CD14-positive monocyte (primary cell): ENCODE measurements at regions not wholly inside any gene's neighbourhood (a gene's known extent, or its start where the extent isn't known, plus 50 kb on each side); places are given as distances from the start of the nearest gene placed in this dataset.

Experiments used
- DNase-seq, 3 donors: peaks; one replicate each; pipeline ENCODE4 v3.0.0-alpha.2; 2011 to 2022
- H2AFZ ChIP-seq: 2 replicates; pipeline ENCODE4 v1.6.0; 2012; ENCODE audit warnings: mild to moderate bottlenecking, low read depth, low read length, inconsistent platforms; ENCODE audit not compliant: insufficient read depth, poor library complexity, severe bottlenecking
- H3K27ac ChIP-seq, 2 donors: 1 replicate in 1 of 2; 2 replicates in 1 of 2; pipeline ENCODE4 v1.5.1; 2012 to 2013; ENCODE audit warnings: low read length in 2 of 2, control low read depth in 1 of 2, inconsistent platforms in 1 of 2, low read depth in 1 of 2, mild to moderate bottlenecking in 1 of 2
- H3K27me3 ChIP-seq, 2 donors: one replicate each; pipeline versions ENCODE4 v1.6.0 to v1.6.1; 2011 to 2013; ENCODE audit warnings: low read length in 2 of 2; ENCODE audit not compliant: control insufficient read depth in 2 of 2, insufficient read depth in 2 of 2
- H3K36me3 ChIP-seq, 2 donors: replicated peaks in 1 of 2; 1 replicate in 1 of 2; 2 replicates in 1 of 2; pipeline versions ENCODE4 v1.5.1 to v1.6.1; 2012 to 2013; ENCODE audit warnings: low read length in 2 of 2, control low read depth in 1 of 2, inconsistent platforms in 1 of 2, mild to moderate bottlenecking in 1 of 2; ENCODE audit not compliant: insufficient read depth in 2 of 2, control insufficient read depth in 1 of 2
- H3K4me1 ChIP-seq, 2 donors: 1 replicate in 1 of 2; 2 replicates in 1 of 2; pipeline versions ENCODE4 v1.5.1 to v1.6.1; 2012 to 2013; ENCODE audit warnings: low read length in 2 of 2, control low read depth in 1 of 2, inconsistent platforms in 1 of 2, mild to moderate bottlenecking in 1 of 2, moderate library complexity in 1 of 2; ENCODE audit not compliant: insufficient read depth in 2 of 2, control insufficient read depth in 1 of 2
- H3K4me2 ChIP-seq: replicated peaks from 2 replicates; pipeline ENCODE3; 2012; ENCODE audit warnings: low read length, moderate library complexity, mild to moderate bottlenecking; ENCODE audit not compliant: poor library complexity, severe bottlenecking; ENCODE audit errors: extremely low read depth
- H3K4me3 ChIP-seq, 3 experiments: fragments of 200-600 bp in 1 of 3; sonication (generic) in 1 of 3; replicated peaks in 1 of 3; 1 replicate in 2 of 3; 2 replicates in 1 of 3; pipeline ENCODE4 v1.5.1; 2011 to 2013; ENCODE audit warnings: low read length in 3 of 3, mild to moderate bottlenecking in 3 of 3, control low read depth in 2 of 3, low read depth in 2 of 3, inconsistent platforms in 1 of 3, moderate library complexity in 1 of 3
- H3K79me2 ChIP-seq: 2 replicates; pipeline ENCODE4 v1.6.0; 2012; ENCODE audit warnings: mild to moderate bottlenecking, control low read depth, inconsistent platforms, low read length, moderate library complexity; ENCODE audit not compliant: insufficient read depth
- H3K9ac ChIP-seq: 2 replicates; pipeline ENCODE4 v1.6.0; 2017; ENCODE audit warnings: low read length, mild to moderate bottlenecking; ENCODE audit not compliant: insufficient read depth, poor library complexity, severe bottlenecking
- H3K9me3 ChIP-seq, 2 donors: replicated peaks in 1 of 2; 1 replicate in 1 of 2; 2 replicates in 1 of 2; pipeline versions ENCODE4 v1.5.1 to v1.6.1; 2012 to 2013; ENCODE audit warnings: low read length in 2 of 2, control low read depth in 1 of 2; ENCODE audit not compliant: control insufficient read depth in 1 of 2, insufficient read depth in 1 of 2
- H4K20me1 ChIP-seq: 2 replicates; pipeline ENCODE4 v1.6.0; 2012; ENCODE audit warnings: mild to moderate bottlenecking, low read length, control low read depth, moderate library complexity; ENCODE audit not compliant: insufficient read depth
- H3K27ac Mint-ChIP-seq, 7 donors: one replicate each; pipeline ENCODE4 v1.8.0; 2020; ENCODE audit warnings: mild to moderate bottlenecking in 7 of 7, mixed read lengths in 7 of 7, moderate library complexity in 6 of 7, inconsistent platforms in 2 of 7
- H3K27me3 Mint-ChIP-seq, 3 donors: one replicate each; pipeline ENCODE4 v1.8.0; 2021 to 2022; ENCODE audit warnings: low read depth in 3 of 3, mild to moderate bottlenecking in 3 of 3, mixed read lengths in 3 of 3, moderate library complexity in 3 of 3, inconsistent platforms in 1 of 3
- H3K36me3 Mint-ChIP-seq, 2 donors: one replicate each; pipeline ENCODE4 v1.8.0; 2020; ENCODE audit warnings: mixed read lengths in 2 of 2, inconsistent platforms in 1 of 2, mild to moderate bottlenecking in 1 of 2
- H3K4me1 Mint-ChIP-seq: one replicate; pipeline ENCODE4 v1.8.0; 2020; ENCODE audit warnings: mild to moderate bottlenecking, mixed read lengths
- H3K4me3 Mint-ChIP-seq, 2 donors: one replicate each; pipeline ENCODE4 v1.8.0; 2020; ENCODE audit warnings: mild to moderate bottlenecking in 2 of 2, mixed read lengths in 2 of 2, moderate library complexity in 1 of 2
- H3K9me3 Mint-ChIP-seq, 7 donors: one replicate each; pipeline ENCODE4 v1.8.0; 2020 to 2022; ENCODE audit warnings: mixed read lengths in 7 of 7, mild to moderate bottlenecking in 6 of 7, moderate library complexity in 6 of 7, inconsistent platforms in 2 of 7
- WGBS: methylation state at CpG from one replicate; pipeline ENCODE4 v1.1.5; 2013; ENCODE audit warnings: missing lambda C conversion rate; ENCODE audit not compliant: insufficient coverage; 5-methylcytosine and 5-hydroxymethylcytosine counted together
- intact Hi-C, 2 donors: fragments of 100-400 bp; cut with micrococcal nuclease; formaldehyde crosslinking; loops; one replicate each; pipeline versions ENCODE4 v1.15.0 to v1.15.1; 2023
- TF ChIP-seq, protein P1 (sequence below): fragments of 200-600 bp; IDR thresholded peaks from one replicate; pipeline ENCODE4 v1.8.0; 2022; ENCODE audit warnings: antibody characterized with exemption, mild to moderate bottlenecking

DNA sequence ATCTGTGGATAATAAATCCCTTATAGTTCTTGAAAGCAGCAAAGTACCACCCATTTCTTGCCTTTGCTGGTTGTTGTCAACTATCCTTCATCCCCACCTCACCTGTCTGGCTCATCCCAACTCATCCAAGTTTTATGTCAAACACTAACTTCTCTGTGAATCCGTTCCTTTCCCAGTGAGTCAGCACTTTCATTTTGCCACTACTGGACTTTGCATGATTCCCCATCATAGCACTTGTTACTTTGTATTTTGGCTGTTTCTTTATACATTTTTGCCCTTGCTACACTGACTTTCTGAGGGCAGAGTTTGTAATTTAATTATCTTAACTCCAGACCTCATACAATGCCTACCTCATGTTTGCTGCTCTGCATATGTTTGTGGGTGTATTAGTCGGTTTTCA lies 90.8 kb upstream of the RORA start:
- TF ChIP-seq, protein P1, sequence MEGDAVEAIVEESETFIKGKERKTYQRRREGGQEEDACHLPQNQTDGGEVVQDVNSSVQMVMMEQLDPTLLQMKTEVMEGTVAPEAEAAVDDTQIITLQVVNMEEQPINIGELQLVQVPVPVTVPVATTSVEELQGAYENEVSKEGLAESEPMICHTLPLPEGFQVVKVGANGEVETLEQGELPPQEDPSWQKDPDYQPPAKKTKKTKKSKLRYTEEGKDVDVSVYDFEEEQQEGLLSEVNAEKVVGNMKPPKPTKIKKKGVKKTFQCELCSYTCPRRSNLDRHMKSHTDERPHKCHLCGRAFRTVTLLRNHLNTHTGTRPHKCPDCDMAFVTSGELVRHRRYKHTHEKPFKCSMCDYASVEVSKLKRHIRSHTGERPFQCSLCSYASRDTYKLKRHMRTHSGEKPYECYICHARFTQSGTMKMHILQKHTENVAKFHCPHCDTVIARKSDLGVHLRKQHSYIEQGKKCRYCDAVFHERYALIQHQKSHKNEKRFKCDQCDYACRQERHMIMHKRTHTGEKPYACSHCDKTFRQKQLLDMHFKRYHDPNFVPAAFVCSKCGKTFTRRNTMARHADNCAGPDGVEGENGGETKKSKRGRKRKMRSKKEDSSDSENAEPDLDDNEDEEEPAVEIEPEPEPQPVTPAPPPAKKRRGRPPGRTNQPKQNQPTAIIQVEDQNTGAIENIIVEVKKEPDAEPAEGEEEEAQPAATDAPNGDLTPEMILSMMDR, result no peak
- Histone ChIP-seq H3K36me3 (no peaks in the 10 kb centered on the region), H3K4me3 (no peak overlapping the region), H3K27ac (no peak overlapping the region), H3K9me3 (peaks cover 0 to 6% of the 10 kb centered on the region in 2 donors), H3K4me2 (no peak overlapping the region), H3K27me3 (no peaks in the 10 kb centered on the region), H3K79me2 (no peaks in the 10 kb centered on the region), H2AFZ (no peak overlapping the region), H4K20me1 (no peaks in the 10 kb centered on the region), H3K4me1 (no peaks in the 10 kb centered on the region), H3K9ac (no peak overlapping the region)
- Mint-ChIP-seq H3K9me3 (peaks cover 6 to 22% (median 9%) of the 10 kb centered on the region in 7 donors), H3K27me3 (peaks cover 2% of the 10 kb centered on the region in 3 donors), H3K4me3 (no peak overlapping the region), H3K36me3 (no peaks in the 10 kb centered on the region), H3K27ac (no peak overlapping the region), H3K4me1 (no peaks in the 10 kb centered on the region)
- no peak for DNase-seq
- intact Hi-C loops, result no loop called here
- WGBS, result 100% methylated on average over 1 of the region's 2 CpGs

DNA sequence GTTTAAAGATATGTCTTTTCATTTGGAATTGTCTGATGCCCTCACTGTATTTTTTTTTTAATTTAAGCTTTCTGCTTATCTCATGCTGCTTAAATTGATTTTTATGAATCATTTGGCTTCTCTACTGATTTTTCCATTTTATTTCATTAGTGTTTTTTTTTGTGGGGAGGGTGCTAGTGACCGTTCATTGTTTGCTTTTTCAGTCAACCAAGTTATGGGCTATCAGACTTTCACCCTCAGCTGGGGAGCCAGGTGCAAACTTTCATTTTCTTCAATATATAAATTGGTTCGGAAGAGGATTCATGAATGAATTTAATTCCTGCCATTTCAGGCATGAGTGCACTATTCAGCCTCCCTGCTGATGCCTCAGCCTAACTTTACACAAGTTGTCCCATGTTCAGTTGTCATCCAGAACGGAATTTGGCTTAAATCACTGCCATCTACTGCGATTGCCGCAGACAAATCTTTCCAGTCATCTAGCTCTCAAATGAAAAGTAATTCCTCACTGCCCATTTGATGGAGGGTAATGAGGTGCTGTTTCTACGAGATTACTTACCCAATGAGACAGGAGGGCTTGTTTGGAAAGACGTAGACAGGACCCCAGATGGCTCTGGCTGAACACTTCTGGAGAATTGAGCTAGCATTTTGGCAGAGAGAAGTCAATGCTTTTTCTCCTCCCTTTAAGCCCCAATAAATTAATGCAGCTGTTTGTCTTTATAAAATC lies 89.9 kb upstream of the RORA start:
- Mint-ChIP-seq H3K9me3 (peaks cover 6 to 18% (median 6%) of the 10 kb centered on the region in 7 donors), H3K27ac (no peak overlapping the region), H3K4me3 (no peak overlapping the region), H3K4me1 (no peaks in the 10 kb centered on the region), H3K27me3 (peaks cover 2% of the 10 kb centered on the region in 3 donors), H3K36me3 (no peaks in the 10 kb centered on the region)
- Histone ChIP-seq H3K9ac (no peak overlapping the region), H3K4me3 (no peak overlapping the region), H3K4me1 (no peaks in the 10 kb centered on the region), H3K4me2 (no peak overlapping the region), H4K20me1 (no peaks in the 10 kb centered on the region), H3K36me3 (no peaks in the 10 kb centered on the region), H3K79me2 (no peaks in the 10 kb centered on the region), H3K27me3 (no peaks in the 10 kb centered on the region), H3K9me3 (peaks cover 0 to 6% of the 10 kb centered on the region in 2 donors), H2AFZ (no peak overlapping the region), H3K27ac (no peak overlapping the region)
- intact Hi-C loops, result no loop called here
- WGBS, result 100% methylated on average over 2 of the region's 7 CpGs
- DNase-seq, result no peak
- TF ChIP-seq, protein P1, result no peak
